ENCODE measurements at regions not wholly inside any gene's neighbourhood (a gene's known extent, or its start where the extent isn't known, plus 50 kb on each side); places are given as distances from the start of the nearest gene placed in this dataset.

DNA sequence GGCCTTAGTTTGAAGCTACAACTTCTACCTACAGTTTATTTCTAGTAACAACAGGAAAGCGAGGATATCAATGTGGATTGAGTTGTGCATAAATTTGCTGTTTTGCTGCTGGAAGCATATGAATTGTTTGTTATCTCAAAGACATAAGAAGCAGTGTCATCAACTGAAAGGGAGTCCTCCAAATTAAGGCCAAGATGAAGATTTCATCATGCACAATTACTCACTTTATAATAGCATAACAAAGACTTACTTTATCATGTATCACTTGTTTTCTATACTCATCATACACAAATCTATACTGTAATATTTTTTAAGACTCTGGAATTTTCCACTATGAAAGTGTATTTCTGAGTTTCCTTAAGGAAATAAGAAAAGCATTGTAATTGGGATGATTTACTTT is 136.1 kb upstream of the FANCL start:
- Histone ChIP-seq H3K4me3 (ENCODE audit: low read depth, low read length) (no peak overlapping the region), H3K4me1 (no peaks in the 10 kb centered on the region), H3K27me3 (no peaks in the 10 kb centered on the region), H3K9me3 (no peaks in the 10 kb centered on the region), H3K36me3 (no peaks in the 10 kb centered on the region)
- TF ChIP-seq, protein P1, sequence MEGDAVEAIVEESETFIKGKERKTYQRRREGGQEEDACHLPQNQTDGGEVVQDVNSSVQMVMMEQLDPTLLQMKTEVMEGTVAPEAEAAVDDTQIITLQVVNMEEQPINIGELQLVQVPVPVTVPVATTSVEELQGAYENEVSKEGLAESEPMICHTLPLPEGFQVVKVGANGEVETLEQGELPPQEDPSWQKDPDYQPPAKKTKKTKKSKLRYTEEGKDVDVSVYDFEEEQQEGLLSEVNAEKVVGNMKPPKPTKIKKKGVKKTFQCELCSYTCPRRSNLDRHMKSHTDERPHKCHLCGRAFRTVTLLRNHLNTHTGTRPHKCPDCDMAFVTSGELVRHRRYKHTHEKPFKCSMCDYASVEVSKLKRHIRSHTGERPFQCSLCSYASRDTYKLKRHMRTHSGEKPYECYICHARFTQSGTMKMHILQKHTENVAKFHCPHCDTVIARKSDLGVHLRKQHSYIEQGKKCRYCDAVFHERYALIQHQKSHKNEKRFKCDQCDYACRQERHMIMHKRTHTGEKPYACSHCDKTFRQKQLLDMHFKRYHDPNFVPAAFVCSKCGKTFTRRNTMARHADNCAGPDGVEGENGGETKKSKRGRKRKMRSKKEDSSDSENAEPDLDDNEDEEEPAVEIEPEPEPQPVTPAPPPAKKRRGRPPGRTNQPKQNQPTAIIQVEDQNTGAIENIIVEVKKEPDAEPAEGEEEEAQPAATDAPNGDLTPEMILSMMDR (IDR thresholded peaks at IDR 0.05; ENCODE audit: low read depth, low read length) = no peak
- no peak for DNase-seq

DNA sequence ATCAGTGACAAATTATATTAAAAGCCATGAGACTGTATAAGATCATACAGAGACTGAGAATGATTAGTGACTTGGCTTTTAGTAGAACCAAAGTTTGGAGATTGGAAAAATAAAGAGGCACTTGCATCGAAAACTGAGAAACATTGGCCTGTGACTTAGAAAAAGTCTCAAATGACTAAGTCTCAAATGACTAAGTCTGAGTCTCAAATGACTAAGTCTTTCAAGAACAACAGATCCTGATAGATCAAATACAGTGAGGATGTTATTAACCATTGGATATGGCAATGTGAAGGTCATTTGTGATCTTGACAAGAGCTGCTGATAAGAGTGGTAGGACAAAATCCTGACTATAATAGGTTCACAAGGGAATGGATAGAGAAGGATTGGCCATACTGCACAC is 135.5 kb upstream of the FANCL start:
- H3K27me3 ChIP-seq = no peaks in the 10 kb centered on the region
- DNase-seq = no peak
- no peaks in the 10 kb centered on the region for H3K4me1 ChIP-seq
- no peaks in the 10 kb centered on the region for H3K36me3 ChIP-seq
- no peak overlapping the region for H3K4me3 ChIP-seq (ENCODE audit: low read depth, low read length)
- no peaks in the 10 kb centered on the region for H3K9me3 ChIP-seq
- TF ChIP-seq, protein P1 (IDR thresholded peaks at IDR 0.05; ENCODE audit: low read depth, low read length) = no peak

DNA sequence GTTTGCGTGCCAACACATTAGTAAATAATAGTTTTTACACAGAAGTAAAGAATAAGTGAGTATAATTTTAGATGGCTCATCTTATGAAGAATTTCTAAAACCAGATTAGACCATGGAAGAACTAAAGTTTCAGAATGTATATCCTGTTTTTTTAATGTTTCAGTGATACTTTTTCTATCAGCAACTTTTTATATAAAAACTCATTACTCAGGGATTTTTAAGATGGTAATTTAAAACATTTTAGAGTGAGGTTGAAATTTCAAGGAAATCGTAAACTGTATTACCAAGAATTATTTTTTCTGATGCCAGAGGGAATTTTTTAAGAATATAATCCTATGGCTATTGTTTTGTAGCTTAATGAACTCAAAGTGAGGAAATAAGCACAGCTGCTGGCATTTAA is 128.5 kb upstream of the FANCL start:
- Histone ChIP-seq H3K36me3 (no peaks in the 10 kb centered on the region), H3K4me3 (ENCODE audit: low read depth, low read length) (no peak overlapping the region), H3K9me3 (no peaks in the 10 kb centered on the region), H3K27me3 (no peaks in the 10 kb centered on the region), H3K4me1 (no peaks in the 10 kb centered on the region)
- DNase-seq = no peak
- TF ChIP-seq, protein P1 (IDR thresholded peaks at IDR 0.05; ENCODE audit: low read depth, low read length) = no peak

DNA sequence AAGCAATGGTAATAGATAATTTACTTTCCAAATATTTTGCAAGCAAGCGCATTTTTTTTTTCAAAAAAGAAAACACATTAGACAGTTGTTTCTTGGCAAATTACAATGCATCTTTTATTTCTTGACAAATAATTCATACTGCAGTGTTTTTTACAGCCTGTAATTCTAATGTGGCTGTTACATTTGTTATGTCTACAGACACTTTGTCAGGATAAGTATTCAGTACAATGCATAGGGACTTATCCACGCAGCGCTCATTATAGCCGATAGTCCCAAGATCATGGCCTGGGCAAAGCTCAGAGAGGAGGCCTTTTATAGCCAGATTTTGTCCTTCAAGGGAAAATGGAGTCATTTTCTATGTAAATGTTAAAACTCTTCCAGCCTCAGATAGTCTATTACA is 123.0 kb upstream of the FANCL start:
- Histone ChIP-seq H3K27me3 (no peaks in the 10 kb centered on the region), H3K36me3 (no peaks in the 10 kb centered on the region), H3K4me3 (ENCODE audit: low read depth, low read length) (no peak overlapping the region), H3K9me3 (no peaks in the 10 kb centered on the region), H3K4me1 (no peaks in the 10 kb centered on the region)
- TF ChIP-seq, protein P1 (IDR thresholded peaks at IDR 0.05; ENCODE audit: low read depth, low read length) = no peak
- DNase-seq = no peak

DNA sequence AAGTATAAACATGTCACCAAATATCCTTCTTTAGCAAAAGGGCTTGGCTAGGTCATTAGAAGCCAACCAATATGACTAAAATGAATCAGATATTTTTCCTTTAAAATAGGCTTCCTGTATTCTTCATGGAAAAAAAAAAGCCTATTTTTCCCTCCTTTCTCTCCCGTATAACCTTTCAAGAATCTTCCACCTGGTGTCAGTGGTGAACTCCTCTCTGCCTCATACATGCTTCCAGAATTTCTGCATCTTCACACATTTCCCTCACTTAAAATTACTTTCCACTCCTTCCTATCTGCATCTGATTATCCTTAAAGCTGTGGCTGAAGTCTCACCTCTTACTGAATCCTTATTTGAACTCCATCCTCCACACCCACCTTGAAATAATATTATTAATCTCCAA is 116.9 kb upstream of the FANCL start:
- no peaks in the 10 kb centered on the region for H3K27me3 ChIP-seq
- H3K36me3 ChIP-seq = no peaks in the 10 kb centered on the region
- TF ChIP-seq, protein P1 (IDR thresholded peaks at IDR 0.05; ENCODE audit: low read depth, low read length) = no peak
- H3K9me3 ChIP-seq = no peaks in the 10 kb centered on the region
- no peak overlapping the region for H3K4me3 ChIP-seq (ENCODE audit: low read depth, low read length)
- no peak for DNase-seq
- H3K4me1 ChIP-seq = no peaks in the 10 kb centered on the region

DNA sequence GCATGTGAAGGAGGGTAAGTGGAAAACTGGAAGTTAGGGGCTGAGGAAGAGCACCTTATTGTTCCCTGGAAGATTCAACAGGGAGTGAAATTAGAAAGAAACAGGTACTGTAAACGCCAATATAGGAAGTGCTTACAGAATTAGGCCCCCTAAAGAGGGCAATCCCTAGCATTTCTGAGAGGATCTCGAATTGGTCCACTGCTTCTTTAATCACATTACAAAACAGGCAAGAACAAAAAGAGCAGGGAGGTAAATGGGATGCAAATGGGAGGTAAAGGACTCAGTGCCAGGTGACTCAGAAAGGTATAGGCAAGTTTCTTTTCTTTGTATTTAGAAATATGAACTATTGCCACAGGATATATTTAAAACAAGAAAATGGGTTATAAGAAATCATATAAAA is 116.4 kb upstream of the FANCL start:
- H3K27me3 ChIP-seq = no peaks in the 10 kb centered on the region
- H3K36me3 ChIP-seq = no peaks in the 10 kb centered on the region
- H3K4me1 ChIP-seq = no peaks in the 10 kb centered on the region
- no peaks in the 10 kb centered on the region for H3K9me3 ChIP-seq
- H3K4me3 ChIP-seq (ENCODE audit: low read depth, low read length) = no peak overlapping the region
- TF ChIP-seq, protein P1 (IDR thresholded peaks at IDR 0.05; ENCODE audit: low read depth, low read length) = no peak
- DNase-seq = no peak

Data from BE2C (cell line).